Kidney (tissue), 13 donors: ENCODE measurements at regions not wholly inside any gene's neighbourhood (a gene's known extent, or its start where the extent isn't known, plus 50 kb on each side); places are given as distances from the start of the nearest gene placed in this dataset.

Experiments
- DNase-seq, 5 donors: peaks; one replicate each; pipeline ENCODE4 v3.0.0-alpha.2; 2013 to 2020
- FAIRE-seq: peaks from 2 replicates; lab custom pipeline; 2012; peaks lifted over from hg19 to GRCh38; lab: Jason Lieb, UNC
- H3K27ac ChIP-seq, 2 donors: one replicate each; pipeline ENCODE4 v1.7.0; 2013; ENCODE audit warnings: low read depth in 2 of 2, low read length in 2 of 2, inconsistent platforms in 1 of 2
- H3K27me3 ChIP-seq: one replicate; pipeline ENCODE4 v1.7.1; 2013; ENCODE audit warnings: low read length, inconsistent platforms; ENCODE audit not compliant: control insufficient read depth, insufficient read depth
- H3K36me3 ChIP-seq, 3 donors: one replicate each; pipeline versions ENCODE4 v1.7.0 to v1.7.1; 2013; ENCODE audit warnings: low read length in 3 of 3, control low read depth in 1 of 3, inconsistent platforms in 1 of 3; ENCODE audit not compliant: insufficient read depth in 3 of 3, control insufficient read depth in 2 of 3
- H3K4me1 ChIP-seq, 3 donors: one replicate each; pipeline versions ENCODE4 v1.7.0 to v1.7.1; 2013; ENCODE audit warnings: low read length in 3 of 3, inconsistent platforms in 1 of 3, low read depth in 1 of 3; ENCODE audit not compliant: control insufficient read depth in 2 of 3, insufficient read depth in 2 of 3
- H3K4me3 ChIP-seq, 3 donors: one replicate each; pipeline versions ENCODE4 v1.7.0 to v1.8.1; 2013; ENCODE audit warnings: low read length in 3 of 3, control low read depth in 1 of 3, inconsistent platforms in 1 of 3
- H3K9ac ChIP-seq, 3 donors: one replicate each; pipeline versions ENCODE4 v1.7.0 to v1.7.1; 2013; ENCODE audit warnings: low read length in 3 of 3, control low read depth in 1 of 3, inconsistent platforms in 1 of 3
- H3K9me3 ChIP-seq, 3 donors: one replicate each; pipeline versions ENCODE4 v1.7.0 to v1.7.1; 2013; ENCODE audit warnings: low read length in 3 of 3, control low read depth in 1 of 3, inconsistent platforms in 1 of 3; ENCODE audit not compliant: control insufficient read depth in 2 of 3, insufficient read depth in 1 of 3
- intact Hi-C: fragments of 100-400 bp; cut with DNase I; formaldehyde crosslinking; loops from one replicate; pipeline ENCODE4 v1.11.1; 2022
- TF ChIP-seq, protein P1 (sequence below): IDR thresholded peaks from 3 replicates; pipeline ENCODE4 v1.5.1; 2012; ENCODE audit warnings: mild to moderate bottlenecking, moderate library complexity, borderline replicate concordance; ENCODE audit not compliant: insufficient read depth; ENCODE audit errors: extremely low read depth
- donor health status: control.
- donor health status: control.
- donor health status: control.
- donor health status: control.
- donor health status: control.
- donor health status: DM: yes; HTN: yes; CAD: no.
- donor health status: Normal renal cell carcinoma (clear cell type).

DNA sequence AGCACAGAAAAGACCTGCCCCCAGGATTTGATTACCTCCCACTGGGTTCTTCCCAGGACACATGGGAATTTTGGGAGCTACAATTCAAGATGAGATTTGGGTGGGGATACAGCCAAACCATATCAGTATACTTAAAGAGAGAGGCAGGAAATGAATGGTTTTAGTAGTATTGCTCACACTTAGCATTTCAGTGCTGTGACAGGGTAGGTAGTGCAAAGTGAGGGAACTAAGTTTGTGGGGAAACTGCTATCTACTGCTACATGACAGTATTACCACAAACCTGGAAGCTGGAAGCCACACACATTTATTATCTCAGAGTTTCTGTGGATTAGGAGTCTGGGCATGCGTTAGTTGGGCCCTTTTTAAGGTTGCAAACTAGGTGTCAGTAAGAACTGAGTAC, 450.7 kb downstream of the LPIN1 start:
- no peak overlapping the region for H3K9ac ChIP-seq
- H3K36me3 ChIP-seq = no peaks in the 10 kb centered on the region
- FAIRE-seq (no peak), DNase-seq (no peak)
- intact Hi-C loops = no loop called here
- no peak overlapping the region for H3K27ac ChIP-seq
- TF ChIP-seq, protein P1, sequence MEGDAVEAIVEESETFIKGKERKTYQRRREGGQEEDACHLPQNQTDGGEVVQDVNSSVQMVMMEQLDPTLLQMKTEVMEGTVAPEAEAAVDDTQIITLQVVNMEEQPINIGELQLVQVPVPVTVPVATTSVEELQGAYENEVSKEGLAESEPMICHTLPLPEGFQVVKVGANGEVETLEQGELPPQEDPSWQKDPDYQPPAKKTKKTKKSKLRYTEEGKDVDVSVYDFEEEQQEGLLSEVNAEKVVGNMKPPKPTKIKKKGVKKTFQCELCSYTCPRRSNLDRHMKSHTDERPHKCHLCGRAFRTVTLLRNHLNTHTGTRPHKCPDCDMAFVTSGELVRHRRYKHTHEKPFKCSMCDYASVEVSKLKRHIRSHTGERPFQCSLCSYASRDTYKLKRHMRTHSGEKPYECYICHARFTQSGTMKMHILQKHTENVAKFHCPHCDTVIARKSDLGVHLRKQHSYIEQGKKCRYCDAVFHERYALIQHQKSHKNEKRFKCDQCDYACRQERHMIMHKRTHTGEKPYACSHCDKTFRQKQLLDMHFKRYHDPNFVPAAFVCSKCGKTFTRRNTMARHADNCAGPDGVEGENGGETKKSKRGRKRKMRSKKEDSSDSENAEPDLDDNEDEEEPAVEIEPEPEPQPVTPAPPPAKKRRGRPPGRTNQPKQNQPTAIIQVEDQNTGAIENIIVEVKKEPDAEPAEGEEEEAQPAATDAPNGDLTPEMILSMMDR = no peak
- no peaks in the 10 kb centered on the region for H3K9me3 ChIP-seq
- peaks cover 0 to 7% (median 0%) of the 10 kb centered on the region in 3 donors for H3K4me1 ChIP-seq
- H3K4me3 ChIP-seq = no peak overlapping the region
- no peaks in the 10 kb centered on the region for H3K27me3 ChIP-seq

DNA sequence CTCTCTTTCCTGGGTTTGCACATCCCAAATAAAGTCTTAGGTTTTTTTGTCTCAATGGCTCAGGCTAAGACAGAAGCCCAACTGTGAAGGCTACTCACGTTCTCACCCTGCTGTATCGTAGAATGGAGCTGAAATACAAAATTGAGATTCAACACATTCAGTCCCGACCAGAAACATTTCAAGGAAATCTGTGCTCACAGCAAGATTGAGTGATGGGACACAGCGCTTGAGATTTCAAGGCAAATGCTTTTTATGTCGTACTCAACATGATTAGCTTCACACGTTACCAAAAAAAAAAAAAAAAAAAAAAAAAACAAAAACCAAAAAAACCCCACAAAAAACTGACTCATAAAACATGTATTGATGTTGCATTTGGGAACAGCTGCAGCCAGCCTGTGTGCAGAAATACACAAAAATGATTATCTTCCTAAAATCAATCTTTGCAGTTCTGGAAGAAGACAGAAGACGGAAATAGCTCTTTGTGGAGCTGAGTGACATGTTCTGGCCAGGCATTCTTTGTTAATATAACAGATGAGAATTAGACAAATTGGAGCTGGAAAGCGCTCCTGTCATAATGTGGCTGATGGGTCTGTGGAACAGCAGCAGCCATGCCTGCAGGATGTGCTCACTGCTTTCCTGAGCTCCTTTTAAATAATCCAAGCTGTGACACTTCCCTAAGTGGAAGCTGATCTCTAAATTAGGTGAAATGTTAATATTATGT, 453.2 kb downstream of the LPIN1 start:
- intact Hi-C loops = no loop called here
- DNase-seq = peak in 1 of 5 donors; percentile 65

DNA sequence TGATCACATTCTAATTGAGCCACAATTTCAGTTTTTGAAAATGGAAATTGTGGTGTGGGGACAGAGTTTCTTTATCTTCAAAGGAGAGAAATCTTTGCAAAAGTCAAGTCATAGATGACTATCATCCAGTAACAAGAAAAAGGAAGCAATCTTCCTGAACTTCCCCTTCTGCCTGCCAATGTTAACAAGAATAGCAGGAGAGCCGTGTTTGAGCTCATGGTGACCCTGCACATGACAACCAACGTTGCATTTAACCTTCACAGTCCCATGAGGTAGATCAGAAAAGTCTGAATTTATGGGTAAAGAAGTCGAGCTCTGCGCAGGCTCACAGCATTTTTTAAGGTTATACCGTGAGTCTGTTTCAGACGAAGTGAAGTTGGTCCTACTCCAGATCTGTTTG, 454.9 kb downstream of the LPIN1 start:
- no peak for DNase-seq
- H3K4me3 ChIP-seq = no peak overlapping the region
- TF ChIP-seq, protein P1 = no peak
- H3K27me3 ChIP-seq = no peaks in the 10 kb centered on the region
- intact Hi-C loops = no loop called here
- FAIRE-seq = no peak
- H3K9me3 ChIP-seq = no peaks in the 10 kb centered on the region
- H3K36me3 ChIP-seq = no peaks in the 10 kb centered on the region
- H3K9ac ChIP-seq = no peak overlapping the region
- H3K4me1 ChIP-seq = peaks cover 0 to 7% (median 4%) of the 10 kb centered on the region in 3 donors
- peak overlapping the region in 1 of 2 donors; percentile 32 for H3K27ac ChIP-seq

More for the DNA sequence above, 453.2 kb downstream of the LPIN1 start:
- Histone ChIP-seq H3K4me1 (peaks cover 0 to 7% (median 4%) of the 10 kb centered on the region in 3 donors), H3K27ac (no peak overlapping the region), H3K27me3 (no peaks in the 10 kb centered on the region), H3K9me3 (no peaks in the 10 kb centered on the region), H3K36me3 (no peaks in the 10 kb centered on the region), H3K9ac (no peak overlapping the region), H3K4me3 (no peak overlapping the region)
- TF ChIP-seq, protein P1 = no peak
- no peak for FAIRE-seq
